HCT116 (cell line): ENCODE measurements at regions not wholly inside any gene's neighbourhood (a gene's known extent, or its start where the extent isn't known, plus 50 kb on each side); places are given as distances from the start of the nearest gene placed in this dataset.

Source experiments
- ATAC-seq: fragments of 200-7000 bp; cut with Tn5 transposase; 2 replicates; pipeline ENCODE4 v1.9.1; 2020; ENCODE audit warnings: mild to moderate bottlenecking, moderate library complexity
- BruUV-seq: library from RNA; stranded (reverse); fragments of 400-500 nt; replicated peaks from 2 replicates; lab custom pipeline; 2021; lab: Mats Ljungman, UMichigan
- CTCF ChIA-PET: fragments of 300-600 bp; sonication (Branson Sonifier 250); formaldehyde crosslinking; loops from one replicate; lab custom pipeline; 2021; ENCODE audit warnings: antibody characterized with exemption; lab: Charles Lee
- POLR2A ChIA-PET: fragments of 300-600, 350-600 bp; sonication (Branson Sonifier 250); formaldehyde crosslinking; loops from one replicate; lab custom pipeline; 2021; ENCODE audit warnings: antibody characterized with exemption; lab: Charles Lee
- RAD21 ChIA-PET, 2 experiments: fragments of 300-600 bp; sonication (Branson Sonifier 250); formaldehyde crosslinking; loops; one replicate each; lab custom pipeline; 2023; ENCODE audit warnings: low total read pairs in 2 of 2; ENCODE audit not compliant: uncharacterized antibody in 2 of 2, unreplicated experiment in 2 of 2, low non-redundant PET in 1 of 2; lab: Charles Lee
- DNase-seq: peaks from one replicate; pipeline ENCODE4 v3.0.0-alpha.2; 2010; ENCODE audit warnings: low read depth, low spot score
- H2AFZ ChIP-seq: fragments of 200-600 bp; shearing (Covaris generic), sonication (generic); 2 replicates; pipeline ENCODE4 v1.6.1; 2017; ENCODE audit warnings: low read depth, mixed run types, mixed read lengths, antibody characterized with exemption, low read length; ENCODE audit not compliant: poor library complexity, severe bottlenecking
- H3K27ac ChIP-seq: 2 replicates; pipeline ENCODE4 v1.5.1; 2012; ENCODE audit warnings: low read depth, low read length
- H3K27me3 ChIP-seq: fragments of 200-600 bp; sonication (generic); 2 replicates; pipeline ENCODE4 v1.6.1; 2016; ENCODE audit warnings: mixed run types, low read length, mixed read lengths; ENCODE audit not compliant: insufficient read depth
- H3K36me3 ChIP-seq, 2 experiments: fragments of 200-500 bp in 1 of 2; fragments of 200-600 bp in 1 of 2; sonication (Bioruptor generic) in 1 of 2; sonication (generic) in 1 of 2; 2 replicates each; pipeline versions ENCODE4 v1.5.1 to v1.6.1; 2014 to 2016; ENCODE audit warnings: low read length in 2 of 2, inconsistent platforms in 1 of 2, mixed read lengths in 1 of 2, mixed run types in 1 of 2; ENCODE audit not compliant: insufficient read depth in 2 of 2, control insufficient read depth in 1 of 2
- H3K4me1 ChIP-seq, 2 experiments: fragments of 200-600 bp in 1 of 2; sonication (generic) in 1 of 2; 2 replicates each; pipeline versions ENCODE4 v1.5.1 to v1.6.1; 2012 to 2017; ENCODE audit warnings: low read length in 2 of 2, inconsistent platforms in 1 of 2, mild to moderate bottlenecking in 1 of 2, mixed read lengths in 1 of 2, mixed run types in 1 of 2, moderate library complexity in 1 of 2; ENCODE audit not compliant: insufficient read depth in 2 of 2, control insufficient read depth in 1 of 2
- H3K4me2 ChIP-seq: fragments of 200-600 bp; sonication (generic); 2 replicates; pipeline ENCODE4 v1.6.1; 2017; ENCODE audit warnings: mixed run types, low read length, mixed read lengths
- H3K4me3 ChIP-seq, 2 experiments: fragments of 200-600 bp in 1 of 2; sonication (generic) in 1 of 2; replicated peaks in 1 of 2; 2 replicates each; pipeline ENCODE4 v1.5.1; 2011 to 2016; ENCODE audit warnings: low read length in 2 of 2, control low read depth in 1 of 2, low read depth in 1 of 2, mild to moderate bottlenecking in 1 of 2, mixed read lengths in 1 of 2, mixed run types in 1 of 2
- H3K79me2 ChIP-seq: fragments of 200-600 bp; sonication (generic); 2 replicates; pipeline ENCODE4 v1.6.1; 2017; ENCODE audit warnings: mild to moderate bottlenecking, mixed run types, low read length, moderate library complexity, mixed read lengths; ENCODE audit not compliant: insufficient read depth
- H3K9ac ChIP-seq: fragments of 200-600 bp; sonication (generic); 2 replicates; pipeline ENCODE4 v1.6.1; 2016; ENCODE audit warnings: low read length, mixed read lengths
- H3K9me2 ChIP-seq: fragments of 200-600 bp; sonication (generic), shearing (Covaris generic); 2 replicates; pipeline ENCODE4 v1.6.1; 2017; ENCODE audit warnings: mixed run types, mild to moderate bottlenecking, moderate library complexity; ENCODE audit not compliant: insufficient read depth
- H3K9me3 ChIP-seq, 2 experiments: fragments of 200-500 bp in 1 of 2; fragments of 200-600 bp in 1 of 2; sonication (Bioruptor generic) in 1 of 2; sonication (generic) in 1 of 2; 2 replicates each; pipeline ENCODE4 v1.6.1; 2014 to 2017; ENCODE audit warnings: low read length in 2 of 2, mixed read lengths in 2 of 2, inconsistent platforms in 1 of 2, low read depth in 1 of 2, mild to moderate bottlenecking in 1 of 2, mixed run types in 1 of 2, moderate library complexity in 1 of 2; ENCODE audit not compliant: control insufficient read depth in 1 of 2, insufficient read depth in 1 of 2
- H4K20me1 ChIP-seq: fragments of 200-600 bp; sonication (generic), shearing (Covaris generic); 2 replicates; pipeline ENCODE4 v1.6.1; 2017; ENCODE audit warnings: mixed run types, mild to moderate bottlenecking, moderate library complexity; ENCODE audit not compliant: insufficient read depth
- CEBPB ChIP-seq: IDR thresholded peaks from 2 replicates; pipeline ENCODE4 v1.6.1; 2012; ENCODE audit warnings: low read depth
- EZH2 ChIP-seq: fragments of 200-600 bp; sonication (generic); IDR thresholded peaks from 2 replicates; pipeline ENCODE4 v1.6.1; 2017; ENCODE audit warnings: antibody characterized with exemption, mixed run types
- JUND ChIP-seq: IDR thresholded peaks from 2 replicates; pipeline ENCODE4 v1.6.1; 2012
- RAD21 ChIP-seq: IDR thresholded peaks from 2 replicates; pipeline ENCODE4 v1.6.1; 2012; ENCODE audit warnings: low read depth, mild to moderate bottlenecking
- SP1 ChIP-seq: IDR thresholded peaks from 2 replicates; pipeline ENCODE4 v1.6.1; 2012; ENCODE audit warnings: low read depth
- intact Hi-C: fragments of 100-400 bp; cut with micrococcal nuclease; formaldehyde crosslinking; loops from 2 replicates; pipeline ENCODE4 v1.10.0; 2022
- TF ChIP-seq, protein P1 (sequence below), 3 experiments: fragments of 200-600 bp in 1 of 3; sonication (generic) in 1 of 3; IDR thresholded peaks in 2 of 3; conservative IDR thresholded peaks in 1 of 3; 2 replicates each; pipeline ENCODE4 v1.5.1; 2012 to 2017; ENCODE audit warnings: low read depth in 2 of 3, low read length in 2 of 3, antibody characterized with exemption in 1 of 3, borderline replicate concordance in 1 of 3, control low read depth in 1 of 3, mild to moderate bottlenecking in 1 of 3, mixed read lengths in 1 of 3, mixed run types in 1 of 3, moderate library complexity in 1 of 3; ENCODE audit not compliant: insufficient read depth in 1 of 3
- TF ChIP-seq, protein P2 (sequence below): IDR thresholded peaks from 2 replicates; pipeline ENCODE4 v1.6.1; 2011; ENCODE audit warnings: mild to moderate bottlenecking, low read length, moderate library complexity; ENCODE audit not compliant: insufficient replicate concordance; ENCODE audit errors: extremely low read depth
- TF ChIP-seq, protein P3 (sequence below): IDR thresholded peaks from 2 replicates; pipeline ENCODE4 v1.6.1; 2012; ENCODE audit warnings: low read depth

DNA sequence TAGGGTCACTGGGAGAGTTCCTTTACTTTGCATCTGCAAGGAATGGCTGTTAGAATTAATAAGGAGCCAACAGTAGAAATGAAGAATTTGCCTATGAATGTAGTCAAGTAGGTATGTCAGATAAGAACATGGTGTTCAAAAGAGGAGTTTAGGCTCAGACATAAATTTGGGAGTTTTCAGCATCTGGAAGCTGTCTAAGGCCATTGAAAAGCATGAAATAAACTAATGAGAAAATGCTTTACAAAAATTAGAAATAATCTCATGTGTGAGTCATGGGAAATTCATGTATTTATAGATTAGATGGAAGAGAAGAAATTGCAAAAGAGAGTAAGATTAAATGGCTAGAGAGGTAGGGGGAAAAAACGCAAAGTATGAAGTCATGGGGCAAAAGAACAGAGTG lies 201.9 kb downstream of the DIPK2A start:
- Histone ChIP-seq H3K79me2 (no peaks in the 10 kb centered on the region), H2AFZ (no peak overlapping the region)
- TF ChIP-seq JUND: no peak
- TF ChIP-seq, protein P1, sequence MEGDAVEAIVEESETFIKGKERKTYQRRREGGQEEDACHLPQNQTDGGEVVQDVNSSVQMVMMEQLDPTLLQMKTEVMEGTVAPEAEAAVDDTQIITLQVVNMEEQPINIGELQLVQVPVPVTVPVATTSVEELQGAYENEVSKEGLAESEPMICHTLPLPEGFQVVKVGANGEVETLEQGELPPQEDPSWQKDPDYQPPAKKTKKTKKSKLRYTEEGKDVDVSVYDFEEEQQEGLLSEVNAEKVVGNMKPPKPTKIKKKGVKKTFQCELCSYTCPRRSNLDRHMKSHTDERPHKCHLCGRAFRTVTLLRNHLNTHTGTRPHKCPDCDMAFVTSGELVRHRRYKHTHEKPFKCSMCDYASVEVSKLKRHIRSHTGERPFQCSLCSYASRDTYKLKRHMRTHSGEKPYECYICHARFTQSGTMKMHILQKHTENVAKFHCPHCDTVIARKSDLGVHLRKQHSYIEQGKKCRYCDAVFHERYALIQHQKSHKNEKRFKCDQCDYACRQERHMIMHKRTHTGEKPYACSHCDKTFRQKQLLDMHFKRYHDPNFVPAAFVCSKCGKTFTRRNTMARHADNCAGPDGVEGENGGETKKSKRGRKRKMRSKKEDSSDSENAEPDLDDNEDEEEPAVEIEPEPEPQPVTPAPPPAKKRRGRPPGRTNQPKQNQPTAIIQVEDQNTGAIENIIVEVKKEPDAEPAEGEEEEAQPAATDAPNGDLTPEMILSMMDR (IDR thresholded peaks at IDR 0.05 in 2 of 3, conservative IDR thresholded peaks at IDR 0.05 in 1 of 3; ENCODE audit: borderline replicate concordance in 1 of 3, insufficient read depth in 1 of 3, low read depth in 2 of 3, low read length in 2 of 3): no peak
- no peak for TF ChIP-seq SP1
- TF ChIP-seq RAD21: no peak
- TF ChIP-seq, protein P2, sequence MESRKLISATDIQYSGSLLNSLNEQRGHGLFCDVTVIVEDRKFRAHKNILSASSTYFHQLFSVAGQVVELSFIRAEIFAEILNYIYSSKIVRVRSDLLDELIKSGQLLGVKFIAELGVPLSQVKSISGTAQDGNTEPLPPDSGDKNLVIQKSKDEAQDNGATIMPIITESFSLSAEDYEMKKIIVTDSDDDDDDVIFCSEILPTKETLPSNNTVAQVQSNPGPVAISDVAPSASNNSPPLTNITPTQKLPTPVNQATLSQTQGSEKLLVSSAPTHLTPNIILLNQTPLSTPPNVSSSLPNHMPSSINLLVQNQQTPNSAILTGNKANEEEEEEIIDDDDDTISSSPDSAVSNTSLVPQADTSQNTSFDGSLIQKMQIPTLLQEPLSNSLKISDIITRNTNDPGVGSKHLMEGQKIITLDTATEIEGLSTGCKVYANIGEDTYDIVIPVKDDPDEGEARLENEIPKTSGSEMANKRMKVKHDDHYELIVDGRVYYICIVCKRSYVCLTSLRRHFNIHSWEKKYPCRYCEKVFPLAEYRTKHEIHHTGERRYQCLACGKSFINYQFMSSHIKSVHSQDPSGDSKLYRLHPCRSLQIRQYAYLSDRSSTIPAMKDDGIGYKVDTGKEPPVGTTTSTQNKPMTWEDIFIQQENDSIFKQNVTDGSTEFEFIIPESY: no peak
- TF ChIP-seq CEBPB: no peak
- no peak for TF ChIP-seq EZH2
- TF ChIP-seq, protein P3, sequence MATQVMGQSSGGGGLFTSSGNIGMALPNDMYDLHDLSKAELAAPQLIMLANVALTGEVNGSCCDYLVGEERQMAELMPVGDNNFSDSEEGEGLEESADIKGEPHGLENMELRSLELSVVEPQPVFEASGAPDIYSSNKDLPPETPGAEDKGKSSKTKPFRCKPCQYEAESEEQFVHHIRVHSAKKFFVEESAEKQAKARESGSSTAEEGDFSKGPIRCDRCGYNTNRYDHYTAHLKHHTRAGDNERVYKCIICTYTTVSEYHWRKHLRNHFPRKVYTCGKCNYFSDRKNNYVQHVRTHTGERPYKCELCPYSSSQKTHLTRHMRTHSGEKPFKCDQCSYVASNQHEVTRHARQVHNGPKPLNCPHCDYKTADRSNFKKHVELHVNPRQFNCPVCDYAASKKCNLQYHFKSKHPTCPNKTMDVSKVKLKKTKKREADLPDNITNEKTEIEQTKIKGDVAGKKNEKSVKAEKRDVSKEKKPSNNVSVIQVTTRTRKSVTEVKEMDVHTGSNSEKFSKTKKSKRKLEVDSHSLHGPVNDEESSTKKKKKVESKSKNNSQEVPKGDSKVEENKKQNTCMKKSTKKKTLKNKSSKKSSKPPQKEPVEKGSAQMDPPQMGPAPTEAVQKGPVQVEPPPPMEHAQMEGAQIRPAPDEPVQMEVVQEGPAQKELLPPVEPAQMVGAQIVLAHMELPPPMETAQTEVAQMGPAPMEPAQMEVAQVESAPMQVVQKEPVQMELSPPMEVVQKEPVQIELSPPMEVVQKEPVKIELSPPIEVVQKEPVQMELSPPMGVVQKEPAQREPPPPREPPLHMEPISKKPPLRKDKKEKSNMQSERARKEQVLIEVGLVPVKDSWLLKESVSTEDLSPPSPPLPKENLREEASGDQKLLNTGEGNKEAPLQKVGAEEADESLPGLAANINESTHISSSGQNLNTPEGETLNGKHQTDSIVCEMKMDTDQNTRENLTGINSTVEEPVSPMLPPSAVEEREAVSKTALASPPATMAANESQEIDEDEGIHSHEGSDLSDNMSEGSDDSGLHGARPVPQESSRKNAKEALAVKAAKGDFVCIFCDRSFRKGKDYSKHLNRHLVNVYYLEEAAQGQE: no peak
- TF ChIP-seq, all 23 proteins: peak for 0
- ChIA-PET CTCF (no interaction called here), POLR2A (no interaction called here), RAD21 (no interaction called here)
- no peak for DNase-seq
- Histone ChIP-seq H3K9ac (no peak overlapping the region), H3K27ac (no peak overlapping the region), H3K27me3 (no peaks in the 10 kb centered on the region), H3K9me3 (no peaks in the 10 kb centered on the region), H3K4me3 (no peak overlapping the region), H4K20me1 (no peaks in the 10 kb centered on the region), H3K9me2 (no peaks in the 10 kb centered on the region), H3K4me2 (no peak overlapping the region), H3K4me1 (no peaks in the 10 kb centered on the region), H3K36me3 (no peaks in the 10 kb centered on the region)
- no TSS peak for BruUV-seq
- ATAC-seq: no peak
- intact Hi-C loops: no loop called here
